ENCODE measurements at regions not wholly inside any gene's neighbourhood (a gene's known extent, or its start where the extent isn't known, plus 50 kb on each side); places are given as distances from the start of the nearest gene placed in this dataset.
A peak's percentile ranks its signal among the peaks of the same experiment; 100 is the strongest.

DNA sequence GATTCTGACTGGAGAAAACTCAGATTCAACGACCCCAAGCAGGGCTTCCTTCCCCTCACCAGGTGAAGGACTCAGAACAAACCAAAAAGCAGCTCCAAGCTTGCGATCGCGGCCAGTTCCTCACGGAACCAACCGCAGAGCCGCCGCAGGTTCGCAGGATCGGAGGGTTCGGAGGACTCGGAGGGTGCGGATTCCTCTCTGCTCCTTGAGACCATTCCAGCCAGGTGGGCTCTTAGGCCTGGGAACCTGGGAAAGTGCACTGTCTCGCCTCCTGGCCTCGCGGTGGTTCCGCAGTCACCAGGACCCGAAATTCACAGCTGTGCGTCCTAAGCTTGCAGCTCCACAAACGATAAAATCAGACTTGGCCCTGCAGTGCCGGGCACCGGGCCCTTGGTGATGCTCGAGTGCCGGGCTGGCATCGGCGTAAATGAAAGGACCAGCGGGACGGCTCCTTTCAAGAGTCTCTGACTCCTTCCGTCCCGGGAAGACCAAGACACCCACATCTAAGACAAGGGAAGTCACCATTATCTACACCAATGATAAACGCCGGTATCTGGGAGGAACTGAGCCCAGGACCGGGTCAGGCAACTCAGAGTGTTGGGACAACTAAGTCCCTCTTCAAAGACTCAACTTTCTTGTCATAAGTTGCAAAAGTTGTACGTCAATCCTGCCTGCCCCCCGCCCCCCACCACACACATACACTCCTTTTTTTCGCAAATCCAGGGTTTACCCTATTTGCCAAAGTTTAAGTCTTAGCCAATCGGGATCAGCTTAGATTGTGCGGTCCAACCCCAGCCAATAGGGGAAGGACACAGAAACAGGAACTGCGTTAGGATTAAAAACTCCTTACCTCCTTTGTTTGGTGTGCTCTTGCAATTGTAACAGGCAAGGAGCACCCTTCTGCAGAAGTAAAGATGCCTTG, 69.8 kb upstream of the PRSS16 start:
- DNase-seq: peak; percentile 91
- Histone ChIP-seq H3K36me3 (replicated peaks) (no peaks in the 10 kb centered on the region), H3K27ac (peak overlapping the region; percentile 70), H3K27me3 (replicated peaks) (no peaks in the 10 kb centered on the region), H3K4me3 (ENCODE audit: low read depth, low read length) (peak overlapping the region; percentile 96)
- in situ Hi-C loops (cut with HindIII; ENCODE audit: low pct_ligation_motif_present, low sequenced_read_pairs): no loop called here
- TF ChIP-seq, protein P1, sequence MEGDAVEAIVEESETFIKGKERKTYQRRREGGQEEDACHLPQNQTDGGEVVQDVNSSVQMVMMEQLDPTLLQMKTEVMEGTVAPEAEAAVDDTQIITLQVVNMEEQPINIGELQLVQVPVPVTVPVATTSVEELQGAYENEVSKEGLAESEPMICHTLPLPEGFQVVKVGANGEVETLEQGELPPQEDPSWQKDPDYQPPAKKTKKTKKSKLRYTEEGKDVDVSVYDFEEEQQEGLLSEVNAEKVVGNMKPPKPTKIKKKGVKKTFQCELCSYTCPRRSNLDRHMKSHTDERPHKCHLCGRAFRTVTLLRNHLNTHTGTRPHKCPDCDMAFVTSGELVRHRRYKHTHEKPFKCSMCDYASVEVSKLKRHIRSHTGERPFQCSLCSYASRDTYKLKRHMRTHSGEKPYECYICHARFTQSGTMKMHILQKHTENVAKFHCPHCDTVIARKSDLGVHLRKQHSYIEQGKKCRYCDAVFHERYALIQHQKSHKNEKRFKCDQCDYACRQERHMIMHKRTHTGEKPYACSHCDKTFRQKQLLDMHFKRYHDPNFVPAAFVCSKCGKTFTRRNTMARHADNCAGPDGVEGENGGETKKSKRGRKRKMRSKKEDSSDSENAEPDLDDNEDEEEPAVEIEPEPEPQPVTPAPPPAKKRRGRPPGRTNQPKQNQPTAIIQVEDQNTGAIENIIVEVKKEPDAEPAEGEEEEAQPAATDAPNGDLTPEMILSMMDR (IDR thresholded peaks at IDR 0.05; ENCODE audit: low read depth, low read length, missing control alignments): peak; percentile 73

DNA sequence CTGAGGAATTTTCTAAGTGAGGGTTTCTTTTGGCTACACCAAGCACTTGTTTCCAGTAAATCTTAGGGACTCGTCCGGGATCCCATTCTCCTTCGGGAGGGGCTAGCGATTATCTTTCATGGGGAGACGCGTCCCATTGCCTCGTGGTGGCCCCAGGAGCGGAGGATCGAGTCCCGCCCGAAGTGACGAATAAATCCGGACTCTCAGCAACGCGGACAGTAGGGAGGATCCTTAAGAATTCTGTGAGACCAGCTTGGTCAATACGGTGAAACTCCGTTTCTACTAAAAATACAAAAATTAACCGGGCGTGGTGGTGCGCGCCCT, 69.1 kb upstream of the PRSS16 start:
- in situ Hi-C loops (cut with HindIII; ENCODE audit: low pct_ligation_motif_present, low sequenced_read_pairs): no loop called here
- no peak for DNase-seq
- Histone ChIP-seq H3K36me3 (replicated peaks) (no peaks in the 10 kb centered on the region), H3K4me3 (ENCODE audit: low read depth, low read length) (peak overlapping the region; percentile 96), H3K27me3 (replicated peaks) (no peaks in the 10 kb centered on the region), H3K27ac (peak overlapping the region; percentile 70)
- TF ChIP-seq, protein P1 (IDR thresholded peaks at IDR 0.05; ENCODE audit: low read depth, low read length, missing control alignments): no peak

DNA sequence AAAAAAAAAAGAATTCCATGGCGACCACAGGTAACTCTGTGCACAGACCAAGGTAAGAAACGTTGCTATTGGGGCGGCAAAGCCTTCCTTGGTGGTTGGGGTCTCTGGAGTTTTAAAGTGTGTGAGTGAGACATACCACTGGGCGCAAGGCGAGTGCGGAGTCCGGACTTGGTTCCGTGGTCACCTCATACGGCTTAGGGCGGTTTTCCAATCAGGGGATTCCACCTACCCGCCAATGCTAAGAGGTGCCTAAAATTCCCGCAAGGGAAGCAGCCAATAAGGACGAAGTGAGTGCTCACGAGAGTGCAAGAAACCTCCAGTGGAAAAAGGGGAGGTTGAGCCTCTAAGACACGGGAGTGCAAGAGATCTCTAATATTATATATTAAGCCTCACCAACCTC, 68.6 kb upstream of the PRSS16 start:
- TF ChIP-seq, protein P1 (IDR thresholded peaks at IDR 0.05; ENCODE audit: low read depth, low read length, missing control alignments): no peak
- in situ Hi-C loops (cut with HindIII; ENCODE audit: low pct_ligation_motif_present, low sequenced_read_pairs): no loop called here
- Histone ChIP-seq H3K27ac (no peak overlapping the region), H3K36me3 (replicated peaks) (no peaks in the 10 kb centered on the region), H3K27me3 (replicated peaks) (no peaks in the 10 kb centered on the region), H3K4me3 (ENCODE audit: low read depth, low read length) (peak overlapping the region; percentile 96)
- DNase-seq: no peak

DNA sequence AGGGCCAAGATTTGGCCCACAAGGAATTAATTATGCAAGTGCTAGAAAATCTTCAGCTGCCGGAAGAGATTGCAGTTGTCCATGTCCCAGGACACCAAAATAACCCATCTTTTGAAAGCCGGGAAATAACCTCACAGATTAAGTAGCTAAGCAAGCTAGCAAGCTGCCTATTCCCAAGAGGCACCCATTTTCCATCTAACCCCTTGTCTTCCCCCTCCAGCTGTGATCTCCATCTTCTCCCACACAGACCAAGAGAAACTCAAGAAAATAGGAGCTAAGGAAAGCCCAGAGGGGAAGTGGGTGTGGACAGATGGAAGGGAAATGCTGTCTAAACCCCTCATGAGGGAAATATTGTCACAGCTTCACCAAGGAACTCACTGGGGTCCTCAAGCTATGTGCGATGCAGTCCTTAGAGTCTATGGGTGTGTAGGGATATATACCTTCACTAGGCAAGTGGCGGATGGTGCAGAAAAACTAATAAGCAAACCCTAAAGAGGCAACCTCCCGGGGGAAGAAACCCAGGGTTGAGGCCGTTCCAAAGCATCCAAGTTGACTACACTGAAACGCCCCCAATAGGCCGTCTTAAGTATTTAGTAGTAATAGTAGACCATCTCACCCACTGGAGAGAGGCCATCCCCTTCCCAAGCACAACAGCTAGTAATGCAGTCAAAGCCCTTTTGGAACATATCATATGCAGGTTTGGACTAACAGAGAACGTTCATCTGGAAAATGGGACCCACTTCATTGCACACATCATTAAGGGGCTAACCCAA, 64.3 kb upstream of the PRSS16 start:
- in situ Hi-C loops (cut with HindIII; ENCODE audit: low pct_ligation_motif_present, low sequenced_read_pairs): no loop called here
- H3K36me3 ChIP-seq (replicated peaks): no peaks in the 10 kb centered on the region
- H3K27me3 ChIP-seq (replicated peaks): no peaks in the 10 kb centered on the region
- H3K4me3 ChIP-seq (ENCODE audit: low read depth, low read length): no peak overlapping the region
- TF ChIP-seq, protein P1 (IDR thresholded peaks at IDR 0.05; ENCODE audit: low read depth, low read length, missing control alignments): no peak
- no peak for DNase-seq
- H3K27ac ChIP-seq: no peak overlapping the region

DNA sequence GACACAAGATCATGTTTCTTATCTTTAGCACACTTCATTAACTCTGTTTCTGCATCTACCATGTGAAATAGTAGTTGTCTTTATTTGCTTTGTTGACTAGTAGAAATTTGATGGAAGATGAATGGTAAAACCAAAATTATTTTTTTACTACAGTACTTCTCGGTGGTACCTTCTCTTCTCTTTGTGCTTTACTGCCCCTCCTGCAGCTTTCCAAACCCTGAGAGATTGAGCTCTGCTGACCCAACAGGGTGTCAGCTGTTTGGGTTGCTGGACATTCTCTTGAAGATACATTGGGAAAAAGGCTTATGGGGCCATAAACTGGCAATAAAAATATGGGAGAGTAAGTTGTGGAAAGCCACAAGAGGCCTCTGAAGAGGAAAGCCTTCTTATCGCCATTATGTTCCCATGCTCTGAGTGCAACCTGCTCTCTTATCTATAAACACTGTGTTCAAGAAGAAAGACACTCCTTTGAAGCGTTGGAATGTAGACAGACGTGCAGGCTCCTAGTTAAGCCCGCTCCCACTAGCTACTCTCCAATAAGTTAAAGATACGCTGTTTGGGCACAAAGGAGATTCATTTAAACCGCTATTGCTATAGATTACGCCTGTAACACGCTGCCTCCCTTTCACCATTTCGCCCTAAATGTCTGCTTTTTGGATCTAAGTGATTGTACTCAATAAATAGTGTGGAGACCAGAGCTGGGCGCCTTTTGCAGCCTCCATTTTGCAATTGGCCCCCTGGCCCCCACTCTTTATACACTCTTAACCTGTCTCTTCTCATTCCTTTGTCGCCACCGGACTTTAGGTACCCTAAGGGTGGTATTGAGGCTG, 60.1 kb upstream of the PRSS16 start:
- Histone ChIP-seq H3K27ac (peak overlapping the region; percentile 59), H3K36me3 (replicated peaks) (no peaks in the 10 kb centered on the region), H3K27me3 (replicated peaks) (no peaks in the 10 kb centered on the region), H3K4me3 (ENCODE audit: low read depth, low read length) (peak overlapping the region; percentile 64)
- TF ChIP-seq, protein P1 (IDR thresholded peaks at IDR 0.05; ENCODE audit: low read depth, low read length, missing control alignments): no peak
- no peak for DNase-seq
- in situ Hi-C loops (cut with HindIII; ENCODE audit: low pct_ligation_motif_present, low sequenced_read_pairs): no loop called here
